Nephron (organoid): ENCODE measurements at regions not wholly inside any gene's neighbourhood (a gene's known extent, or its start where the extent isn't known, plus 50 kb on each side); places are given as distances from the start of the nearest gene placed in this dataset.

ENCODE experiments used
- H3K27ac Mint-ChIP-seq, 3 experiments: 2 replicates each; pipeline ENCODE4 v1.8.0; 2020; ENCODE audit warnings: mixed read lengths in 3 of 3, mild to moderate bottlenecking in 2 of 3, moderate library complexity in 1 of 3
- H3K27me3 Mint-ChIP-seq: 2 replicates; pipeline ENCODE4 v1.8.0; 2021; ENCODE audit warnings: low read depth, mild to moderate bottlenecking, moderate library complexity, mixed read lengths
- H3K36me3 Mint-ChIP-seq: 2 replicates; pipeline ENCODE4 v1.8.0; 2020; ENCODE audit warnings: low read depth, mixed read lengths
- H3K4me1 Mint-ChIP-seq: 2 replicates; pipeline ENCODE4 v1.8.0; 2020; ENCODE audit warnings: mixed read lengths
- H3K4me3 Mint-ChIP-seq, 3 experiments: 2 replicates each; pipeline ENCODE4 v1.8.0; 2020; ENCODE audit warnings: mild to moderate bottlenecking in 3 of 3, mixed read lengths in 3 of 3, moderate library complexity in 2 of 3
- H3K9me3 Mint-ChIP-seq: 2 replicates; pipeline ENCODE4 v1.8.0; 2020; ENCODE audit warnings: mixed read lengths
- TF ChIP-seq, protein P1 (sequence below), 3 experiments: fragments of 200-600 bp; sonication (generic); IDR thresholded peaks; one replicate each; pipeline ENCODE4 v1.5.0; 2021; ENCODE audit warnings: antibody characterized with exemption in 3 of 3; ENCODE audit not compliant: unreplicated experiment in 3 of 3

DNA sequence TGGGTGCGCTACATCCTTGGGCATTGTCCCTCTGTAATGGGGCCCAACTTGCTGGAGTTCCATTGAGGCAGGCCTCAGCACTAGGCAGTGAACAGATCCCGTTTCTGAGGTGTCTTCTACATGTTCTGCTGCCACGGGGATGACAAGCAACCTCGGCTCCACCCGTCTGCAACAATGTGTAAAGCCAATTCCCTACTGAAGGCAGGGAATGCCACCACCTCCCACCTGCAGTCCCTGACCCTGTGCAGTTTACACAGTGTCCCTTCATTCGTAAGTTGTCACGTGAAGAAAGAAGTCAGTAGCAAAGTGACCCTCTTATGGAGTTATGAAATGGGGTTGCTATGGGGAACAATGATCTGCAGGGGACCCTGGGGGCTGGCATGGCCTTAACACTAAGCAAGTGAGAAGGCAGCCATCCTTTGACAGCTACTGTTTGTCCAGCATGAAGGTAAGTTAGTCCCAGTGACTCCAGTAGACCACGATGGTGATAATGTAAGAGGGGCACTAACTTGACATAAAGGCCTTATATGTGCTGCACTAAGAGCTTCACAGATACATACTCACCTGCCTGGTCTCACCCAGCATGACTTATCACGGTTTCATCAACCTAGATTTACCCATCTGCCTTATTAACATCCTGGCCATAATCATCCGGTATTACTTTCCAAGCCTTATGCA, 130.6 kb upstream of the ZSWIM2 start:
- H3K4me1 Mint-ChIP-seq = no peaks in the 10 kb centered on the region
- H3K4me3 Mint-ChIP-seq = no peak overlapping the region
- no peaks in the 10 kb centered on the region for H3K9me3 Mint-ChIP-seq
- H3K27me3 Mint-ChIP-seq = no peaks in the 10 kb centered on the region
- H3K27ac Mint-ChIP-seq = no peak overlapping the region
- TF ChIP-seq, protein P1, sequence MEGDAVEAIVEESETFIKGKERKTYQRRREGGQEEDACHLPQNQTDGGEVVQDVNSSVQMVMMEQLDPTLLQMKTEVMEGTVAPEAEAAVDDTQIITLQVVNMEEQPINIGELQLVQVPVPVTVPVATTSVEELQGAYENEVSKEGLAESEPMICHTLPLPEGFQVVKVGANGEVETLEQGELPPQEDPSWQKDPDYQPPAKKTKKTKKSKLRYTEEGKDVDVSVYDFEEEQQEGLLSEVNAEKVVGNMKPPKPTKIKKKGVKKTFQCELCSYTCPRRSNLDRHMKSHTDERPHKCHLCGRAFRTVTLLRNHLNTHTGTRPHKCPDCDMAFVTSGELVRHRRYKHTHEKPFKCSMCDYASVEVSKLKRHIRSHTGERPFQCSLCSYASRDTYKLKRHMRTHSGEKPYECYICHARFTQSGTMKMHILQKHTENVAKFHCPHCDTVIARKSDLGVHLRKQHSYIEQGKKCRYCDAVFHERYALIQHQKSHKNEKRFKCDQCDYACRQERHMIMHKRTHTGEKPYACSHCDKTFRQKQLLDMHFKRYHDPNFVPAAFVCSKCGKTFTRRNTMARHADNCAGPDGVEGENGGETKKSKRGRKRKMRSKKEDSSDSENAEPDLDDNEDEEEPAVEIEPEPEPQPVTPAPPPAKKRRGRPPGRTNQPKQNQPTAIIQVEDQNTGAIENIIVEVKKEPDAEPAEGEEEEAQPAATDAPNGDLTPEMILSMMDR (IDR thresholded peaks at IDR 0.05; ENCODE audit: unreplicated experiment in 3 of 3) = no peak
- no peaks in the 10 kb centered on the region for H3K36me3 Mint-ChIP-seq

DNA sequence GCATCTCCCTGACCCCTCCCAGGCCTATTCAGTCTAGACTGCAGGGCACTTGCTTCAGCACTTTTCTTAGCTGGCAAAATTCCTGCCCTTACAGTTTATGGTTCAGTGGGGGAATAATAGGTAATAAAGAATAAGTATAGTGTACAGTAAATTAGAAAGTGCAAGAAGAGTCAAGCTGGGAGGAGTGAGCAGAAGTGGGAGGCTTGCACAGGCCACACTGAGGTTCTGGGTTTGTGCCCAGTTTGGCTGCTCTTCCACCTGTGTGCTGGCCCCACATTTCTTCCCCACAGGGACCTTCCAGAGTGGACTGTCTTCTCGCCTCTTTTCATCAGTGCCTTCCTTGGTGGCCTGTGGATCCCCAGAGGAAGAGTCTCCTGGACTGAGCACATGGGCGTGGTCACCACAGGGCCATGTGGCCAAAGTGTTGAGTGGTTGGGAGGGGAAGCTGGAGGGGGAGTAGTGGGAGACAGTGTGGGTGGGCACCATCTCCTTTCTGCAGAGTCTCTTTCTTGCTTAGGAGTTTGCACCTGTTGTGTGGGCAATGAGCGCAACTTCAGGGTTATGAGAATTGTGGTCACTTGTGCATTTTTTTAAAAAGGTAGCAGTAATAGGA, 128.6 kb upstream of the ZSWIM2 start:
- TF ChIP-seq, protein P1 (IDR thresholded peaks at IDR 0.05; ENCODE audit: unreplicated experiment in 3 of 3) = no peak
- Mint-ChIP-seq H3K36me3 (no peaks in the 10 kb centered on the region), H3K9me3 (no peaks in the 10 kb centered on the region), H3K4me3 (no peak overlapping the region), H3K27ac (no peak overlapping the region), H3K27me3 (no peaks in the 10 kb centered on the region), H3K4me1 (no peaks in the 10 kb centered on the region)

DNA sequence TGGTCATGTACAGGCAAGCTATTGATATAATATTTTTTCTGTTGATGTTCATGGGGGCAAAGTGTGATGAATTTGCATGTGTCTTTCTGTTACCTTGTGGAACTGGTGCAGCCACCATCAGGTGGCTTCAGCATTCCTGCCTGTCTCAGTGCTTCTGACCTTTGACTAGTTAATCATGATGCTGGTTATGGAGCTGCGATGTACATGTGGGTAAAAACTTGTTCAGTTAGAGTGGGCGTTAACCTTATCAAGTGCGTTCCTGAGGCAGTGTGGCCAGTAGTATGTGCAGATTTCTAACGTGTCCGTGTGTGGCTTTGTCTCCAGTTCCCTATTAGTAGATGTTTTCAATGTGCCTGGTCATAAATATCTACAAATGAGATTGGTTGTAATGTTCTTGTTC, 127.4 kb upstream of the ZSWIM2 start:
- Mint-ChIP-seq H3K9me3 (no peaks in the 10 kb centered on the region), H3K27ac (no peak overlapping the region), H3K36me3 (no peaks in the 10 kb centered on the region), H3K4me1 (no peaks in the 10 kb centered on the region), H3K27me3 (no peaks in the 10 kb centered on the region), H3K4me3 (no peak overlapping the region)
- TF ChIP-seq, protein P1 (IDR thresholded peaks at IDR 0.05; ENCODE audit: unreplicated experiment in 3 of 3) = no peak

DNA sequence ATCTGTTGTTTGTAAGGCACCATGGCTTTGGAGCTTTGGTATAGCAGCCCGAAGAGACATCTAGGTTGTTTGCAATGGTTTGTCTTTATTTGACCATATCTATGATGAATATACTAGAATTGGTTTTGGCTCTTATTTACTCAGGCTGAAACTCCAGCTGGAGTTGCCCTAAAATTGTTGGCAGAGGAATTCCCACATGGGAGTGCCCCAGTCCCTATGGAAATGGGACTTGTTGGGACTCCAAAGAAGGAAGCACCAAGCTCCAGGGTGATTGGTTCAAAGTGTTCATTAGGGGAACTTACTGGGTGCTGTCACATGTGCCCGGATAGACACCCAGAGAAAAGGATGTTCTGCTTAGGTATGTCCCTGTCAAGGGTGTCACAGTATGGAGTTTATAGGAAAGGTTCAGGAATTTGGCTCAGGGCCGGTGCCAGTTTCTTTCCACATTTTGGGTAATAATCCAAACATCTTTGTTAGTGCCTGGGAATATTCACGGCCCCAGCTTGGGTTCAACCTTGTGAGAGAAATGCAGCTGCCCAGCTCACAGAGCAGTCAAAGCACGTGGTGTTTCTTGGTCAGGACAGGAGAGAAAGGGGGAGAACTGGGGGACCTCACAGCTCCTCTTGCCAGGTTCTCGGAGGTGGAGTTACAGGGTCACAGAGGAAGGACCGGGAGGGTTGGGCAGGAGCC, 123.5 kb upstream of the ZSWIM2 start:
- H3K27ac Mint-ChIP-seq = no peak overlapping the region
- no peak overlapping the region for H3K4me3 Mint-ChIP-seq
- no peaks in the 10 kb centered on the region for H3K36me3 Mint-ChIP-seq
- TF ChIP-seq, protein P1 (IDR thresholded peaks at IDR 0.05; ENCODE audit: unreplicated experiment in 3 of 3) = no peak
- H3K4me1 Mint-ChIP-seq = no peaks in the 10 kb centered on the region
- no peaks in the 10 kb centered on the region for H3K9me3 Mint-ChIP-seq
- H3K27me3 Mint-ChIP-seq = no peaks in the 10 kb centered on the region

DNA sequence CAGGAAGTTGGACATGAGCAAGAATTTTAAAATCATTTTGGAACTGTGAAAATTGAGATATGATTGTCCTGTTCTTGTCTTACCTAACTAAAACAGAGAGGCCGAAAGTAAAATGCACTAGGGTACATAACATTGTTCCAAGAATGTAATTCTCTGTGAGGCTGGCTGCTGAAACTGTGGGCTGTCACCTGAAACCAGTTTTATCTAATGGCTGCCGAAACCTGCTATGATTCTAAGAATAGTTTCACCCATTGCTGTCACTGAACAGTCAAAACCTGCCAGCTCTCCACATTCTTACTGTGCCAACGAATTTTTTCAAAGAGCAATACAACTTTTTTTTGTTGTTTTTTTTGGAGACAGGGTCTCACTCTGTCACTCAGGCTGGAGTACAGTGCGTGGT, 119.3 kb upstream of the ZSWIM2 start:
- TF ChIP-seq, protein P1 (IDR thresholded peaks at IDR 0.05; ENCODE audit: unreplicated experiment in 3 of 3) = no peak
- no peaks in the 10 kb centered on the region for H3K4me1 Mint-ChIP-seq
- peaks cover 4% of the 10 kb centered on the region for H3K27me3 Mint-ChIP-seq
- H3K9me3 Mint-ChIP-seq = no peaks in the 10 kb centered on the region
- no peaks in the 10 kb centered on the region for H3K36me3 Mint-ChIP-seq
- H3K27ac Mint-ChIP-seq = no peak overlapping the region
- H3K4me3 Mint-ChIP-seq = no peak overlapping the region
